ENCODE measurements at regions not wholly inside any gene's neighbourhood (a gene's known extent, or its start where the extent isn't known, plus 50 kb on each side); places are given as distances from the start of the nearest gene placed in this dataset.
"Not testable (repeated sequence)": the region's sequence is repeated elsewhere in the genome, so short reads cannot be mapped to it uniquely, and the experiment has no call there.

DNA sequence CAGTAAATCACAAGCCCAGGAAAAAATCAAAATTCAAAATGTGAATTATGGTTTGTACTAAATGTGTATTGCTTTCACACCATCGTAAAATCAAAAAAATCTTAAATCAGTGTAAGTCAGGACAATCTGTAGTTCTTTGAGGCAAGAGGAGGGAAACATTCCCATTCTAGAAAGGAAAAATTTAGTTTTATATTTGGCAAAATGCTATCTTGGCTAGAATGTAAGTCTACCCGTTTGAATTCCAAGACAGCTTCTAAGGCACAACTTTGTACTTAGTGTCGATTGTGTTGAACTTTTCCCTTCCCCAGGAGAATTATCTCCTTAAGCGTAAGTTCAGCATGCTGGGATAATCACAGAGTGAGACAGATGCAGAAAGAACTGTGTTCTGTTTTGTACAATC is 638.2 kb upstream of the LRRTM1 start:
- Histone ChIP-seq H3K9ac (ENCODE audit: low read depth, low read length) (no peak overlapping the region), H3K36me3 (ENCODE audit: insufficient read depth, low read length) (no peaks in the 10 kb centered on the region), H3K4me1 (ENCODE audit: insufficient read depth, low read length) (no peaks in the 10 kb centered on the region), H3K9me3 (ENCODE audit: control insufficient read depth, insufficient read depth, low read length) (no peaks in the 10 kb centered on the region)

DNA sequence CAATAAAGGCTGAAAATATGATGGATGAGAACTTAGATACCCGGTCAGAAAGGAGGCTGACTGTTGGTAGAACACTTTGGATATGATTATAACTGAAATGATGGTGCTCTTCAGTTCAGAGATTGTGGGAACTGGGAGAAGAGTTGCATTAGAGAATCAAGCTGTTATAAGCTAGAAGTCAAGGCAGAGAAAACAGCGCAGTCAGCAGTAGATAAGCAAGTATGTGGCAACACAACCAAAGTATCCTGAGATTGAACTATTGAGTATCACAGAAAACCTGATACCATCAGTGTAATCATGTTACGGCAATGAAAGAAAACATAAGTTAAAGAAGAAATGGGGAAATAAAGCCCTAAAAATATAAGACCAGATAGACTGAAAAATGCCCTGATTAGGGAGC is 633.9 kb upstream of the LRRTM1 start:
- Histone ChIP-seq H3K4me1 (ENCODE audit: insufficient read depth, low read length) (no peaks in the 10 kb centered on the region), H3K9me3 (ENCODE audit: control insufficient read depth, insufficient read depth, low read length) (no peaks in the 10 kb centered on the region), H3K9ac (ENCODE audit: low read depth, low read length) (no peak overlapping the region), H3K36me3 (ENCODE audit: insufficient read depth, low read length) (no peaks in the 10 kb centered on the region)

DNA sequence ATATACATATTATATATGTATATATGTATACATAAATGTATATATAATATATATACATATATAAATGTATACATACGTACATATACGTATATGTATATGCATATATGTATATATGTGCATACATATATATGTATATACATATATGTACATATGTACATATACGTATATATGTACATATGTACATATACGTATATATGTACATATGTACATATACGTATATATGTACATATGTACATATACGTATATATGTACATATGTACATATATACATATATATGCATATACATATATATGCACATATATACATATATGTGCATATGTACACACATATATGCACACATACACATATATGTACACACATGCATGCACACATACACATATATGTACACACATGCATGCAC is 627.3 kb upstream of the LRRTM1 start:
- H3K9me3 ChIP-seq (ENCODE audit: control insufficient read depth, insufficient read depth, low read length), result peaks cover 10% of the 10 kb centered on the region; the same call in 1 of the 2 replicates
- not testable (repeated sequence) for H3K9ac ChIP-seq (ENCODE audit: low read depth, low read length); H3K36me3 ChIP-seq (ENCODE audit: insufficient read depth, low read length); H3K4me1 ChIP-seq (ENCODE audit: insufficient read depth, low read length)

DNA sequence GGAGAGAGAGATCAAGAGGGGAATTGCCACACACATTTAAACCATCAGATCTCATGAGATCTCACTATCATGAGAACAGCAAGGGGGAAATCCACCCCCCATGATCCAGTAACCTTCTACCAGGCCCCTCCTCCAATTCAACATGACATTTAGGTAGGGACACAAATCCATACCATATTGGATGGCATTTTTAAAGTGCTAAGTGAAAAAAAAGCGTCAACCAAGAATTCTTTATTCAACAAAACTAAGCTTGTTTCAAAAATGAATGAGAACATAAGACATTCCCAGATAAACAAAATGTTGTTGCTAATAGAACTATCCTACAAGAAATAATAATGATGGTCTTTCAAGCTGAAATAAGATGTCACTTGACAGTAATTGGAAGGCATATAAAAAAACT is 626.2 kb upstream of the LRRTM1 start:
- H3K9ac ChIP-seq (ENCODE audit: low read depth, low read length), result no peak overlapping the region
- peaks cover 10% of the 10 kb centered on the region; the same call in 1 of the 2 replicates for H3K9me3 ChIP-seq (ENCODE audit: control insufficient read depth, insufficient read depth, low read length)
- no peaks in the 10 kb centered on the region for H3K36me3 ChIP-seq (ENCODE audit: insufficient read depth, low read length)

DNA sequence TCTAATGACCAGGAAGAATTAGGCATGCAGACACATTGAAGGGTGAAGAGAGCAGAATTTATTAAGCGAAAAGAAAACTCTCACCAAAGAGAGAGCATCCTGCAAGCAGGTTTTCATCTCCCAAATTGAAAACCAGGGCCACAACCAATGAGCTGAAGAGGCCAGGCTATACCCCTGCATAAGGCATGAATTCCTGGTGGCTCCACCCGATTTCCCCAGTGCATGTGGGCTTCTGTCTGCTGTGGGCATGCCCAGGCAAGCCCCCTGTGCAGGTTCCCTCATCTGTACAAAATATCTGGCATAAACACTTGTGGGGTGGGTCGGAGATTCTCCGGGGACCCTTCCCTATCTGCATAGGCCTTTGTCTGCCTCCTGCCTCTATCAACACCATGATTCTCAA is 621.6 kb upstream of the LRRTM1 start:
- peaks cover 10% of the 10 kb centered on the region; the same call in 1 of the 2 replicates for H3K9me3 ChIP-seq (ENCODE audit: control insufficient read depth, insufficient read depth, low read length)
- no peaks in the 10 kb centered on the region for H3K4me1 ChIP-seq (ENCODE audit: insufficient read depth, low read length)
- no peak overlapping the region for H3K9ac ChIP-seq (ENCODE audit: low read depth, low read length)
- no peaks in the 10 kb centered on the region for H3K36me3 ChIP-seq (ENCODE audit: insufficient read depth, low read length)

More for the DNA sequence above, 626.2 kb upstream of the LRRTM1 start:
- no peaks in the 10 kb centered on the region for H3K4me1 ChIP-seq (ENCODE audit: insufficient read depth, low read length)

DNA sequence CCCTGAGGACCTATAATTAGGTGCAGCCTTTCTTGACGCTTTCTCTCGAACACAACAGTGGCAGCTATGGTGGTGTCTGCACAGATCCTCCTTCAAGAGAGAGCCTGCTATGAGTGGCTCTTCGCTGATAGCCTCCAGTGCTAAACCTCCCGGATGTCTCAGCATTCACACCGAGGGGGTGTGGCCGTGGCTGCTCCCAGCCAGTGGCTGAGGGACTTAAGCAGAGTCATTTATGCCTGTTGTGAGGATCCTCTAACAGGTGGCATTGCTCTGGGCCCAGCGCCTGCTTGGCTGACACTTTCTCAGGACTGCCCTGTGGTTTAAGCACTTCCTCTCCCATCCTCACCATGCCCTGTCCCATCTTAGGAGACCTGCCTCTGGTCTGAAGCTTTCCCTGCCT is 592.0 kb upstream of the LRRTM1 start:
- Histone ChIP-seq H3K4me1 (ENCODE audit: insufficient read depth, low read length) (no peaks in the 10 kb centered on the region; the same call in 1 of the 2 replicates), H3K9me3 (ENCODE audit: control insufficient read depth, insufficient read depth, low read length) (no peaks in the 10 kb centered on the region), H3K36me3 (ENCODE audit: insufficient read depth, low read length) (no peaks in the 10 kb centered on the region), H3K9ac (ENCODE audit: low read depth, low read length) (no peak overlapping the region)

DNA sequence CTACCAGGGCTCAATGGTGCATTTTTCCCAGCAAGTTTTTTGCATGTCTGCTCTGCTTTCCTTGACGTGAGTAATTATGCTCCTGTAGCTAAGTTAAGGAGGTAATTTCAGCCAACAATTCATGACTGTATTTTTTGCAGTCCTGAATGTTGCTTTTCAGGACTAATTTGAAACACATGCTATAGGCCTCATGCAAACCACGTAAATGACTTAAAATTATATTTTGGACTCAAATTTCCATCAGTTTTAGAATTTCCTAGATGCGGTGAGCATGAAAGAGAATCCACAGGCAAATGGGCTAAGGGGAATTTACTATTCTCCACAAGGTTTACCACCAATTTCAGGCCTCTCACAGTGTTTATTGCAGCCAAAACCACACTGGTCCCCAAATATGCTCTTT is 589.9 kb upstream of the LRRTM1 start:
- Histone ChIP-seq H3K9ac (ENCODE audit: low read depth, low read length) (no peak overlapping the region), H3K9me3 (ENCODE audit: control insufficient read depth, insufficient read depth, low read length) (no peaks in the 10 kb centered on the region), H3K4me1 (ENCODE audit: insufficient read depth, low read length) (no peaks in the 10 kb centered on the region; the same call in 1 of the 2 replicates), H3K36me3 (ENCODE audit: insufficient read depth, low read length) (no peaks in the 10 kb centered on the region)

DNA sequence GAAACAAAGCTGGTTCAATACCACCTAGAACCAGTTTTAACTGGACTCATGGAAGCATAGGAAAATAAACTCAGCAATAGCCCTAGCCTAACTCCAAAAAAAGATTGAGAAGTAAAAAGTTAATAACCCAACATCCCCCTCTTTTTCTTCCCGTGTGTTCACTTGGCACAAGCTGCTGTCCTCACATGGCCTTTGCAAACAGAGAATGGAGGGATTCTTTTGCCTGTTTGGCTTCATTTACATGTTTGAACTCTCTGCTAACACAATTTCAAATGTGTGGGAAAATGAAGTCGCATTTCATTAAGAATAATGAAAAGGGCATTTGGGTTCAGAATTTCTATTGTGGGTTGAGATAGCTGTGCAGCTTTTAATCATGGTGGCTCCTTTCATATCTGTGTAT is 589.2 kb upstream of the LRRTM1 start:
- Histone ChIP-seq H3K36me3 (ENCODE audit: insufficient read depth, low read length) (no peaks in the 10 kb centered on the region), H3K9me3 (ENCODE audit: control insufficient read depth, insufficient read depth, low read length) (no peaks in the 10 kb centered on the region), H3K4me1 (ENCODE audit: insufficient read depth, low read length) (no peaks in the 10 kb centered on the region; the same call in 1 of the 2 replicates), H3K9ac (ENCODE audit: low read depth, low read length) (no peak overlapping the region)

DNA sequence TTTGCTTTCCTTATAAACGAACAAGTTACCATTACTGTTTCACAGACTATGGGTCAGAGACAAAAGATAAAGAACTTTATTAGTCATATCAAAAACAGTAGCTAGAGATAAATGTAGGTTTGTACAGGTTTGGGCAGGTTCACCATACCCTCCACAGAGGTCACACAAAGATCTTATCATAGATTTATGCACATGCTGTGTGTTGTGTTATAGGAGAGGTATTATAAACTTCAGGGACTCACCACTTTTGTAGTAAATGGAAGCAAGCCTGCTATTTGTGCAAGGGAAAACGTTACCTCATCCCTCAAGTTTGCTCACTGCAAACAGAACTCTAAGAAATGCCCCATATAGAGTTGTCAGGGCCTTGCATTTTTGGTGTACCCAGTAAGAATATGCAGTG is 584.5 kb upstream of the LRRTM1 start:
- no peak overlapping the region for H3K9ac ChIP-seq (ENCODE audit: low read depth, low read length)
- no peaks in the 10 kb centered on the region for H3K9me3 ChIP-seq (ENCODE audit: control insufficient read depth, insufficient read depth, low read length)
- no peaks in the 10 kb centered on the region for H3K36me3 ChIP-seq (ENCODE audit: insufficient read depth, low read length)
- H3K4me1 ChIP-seq (ENCODE audit: insufficient read depth, low read length), result no peaks in the 10 kb centered on the region

DNA sequence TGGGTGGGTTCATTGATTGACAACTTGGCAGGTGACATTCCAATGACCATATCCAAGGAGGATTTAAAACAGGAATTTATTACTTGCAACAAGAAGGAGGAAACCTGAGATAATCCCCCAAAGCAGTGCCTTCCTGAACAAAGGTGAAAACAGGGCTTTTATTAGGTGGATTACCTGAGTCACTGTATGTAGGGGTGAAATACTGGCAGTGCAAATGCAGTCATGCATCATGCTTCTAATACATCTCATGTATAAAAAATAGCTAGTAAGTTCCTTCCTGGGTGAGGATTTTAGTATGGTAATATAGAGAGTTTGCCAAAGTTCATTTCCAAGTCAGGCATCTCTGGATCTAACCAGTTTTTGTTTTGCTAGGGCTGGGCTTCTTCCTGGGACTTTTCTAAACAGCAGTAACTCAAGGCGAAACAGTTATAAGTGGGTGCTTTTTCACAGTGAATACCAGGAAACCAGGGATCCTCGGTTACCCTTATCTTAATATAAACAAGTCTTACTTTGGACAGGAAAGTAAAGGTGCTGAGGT is 583.4 kb upstream of the LRRTM1 start:
- H3K4me1 ChIP-seq (ENCODE audit: insufficient read depth, low read length), result no peaks in the 10 kb centered on the region
- H3K36me3 ChIP-seq (ENCODE audit: insufficient read depth, low read length), result no peaks in the 10 kb centered on the region
- no peak overlapping the region for H3K9ac ChIP-seq (ENCODE audit: low read depth, low read length)
- H3K9me3 ChIP-seq (ENCODE audit: control insufficient read depth, insufficient read depth, low read length), result no peaks in the 10 kb centered on the region

DNA sequence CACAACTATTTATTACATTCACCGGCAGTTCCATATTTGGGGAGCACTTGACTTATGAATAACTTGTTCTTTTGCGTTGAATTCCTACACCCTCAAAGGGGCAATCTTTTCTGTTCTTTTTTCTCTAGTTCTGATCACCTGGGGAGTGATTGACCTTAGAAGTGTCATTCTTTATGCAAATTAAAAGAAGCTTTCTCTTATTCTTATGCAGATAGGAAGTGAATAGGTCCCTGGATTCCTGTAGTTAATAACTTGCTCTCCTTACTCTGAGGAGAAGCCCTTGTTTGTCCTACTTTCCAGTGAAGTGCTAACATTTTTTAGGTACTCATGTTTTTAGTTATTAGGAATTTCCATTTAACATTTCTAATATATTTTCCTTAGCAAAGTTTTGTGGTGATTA is 569.8 kb upstream of the LRRTM1 start:
- peaks cover 10% of the 10 kb centered on the region for H3K4me1 ChIP-seq (ENCODE audit: insufficient read depth, low read length)
- H3K9me3 ChIP-seq (ENCODE audit: control insufficient read depth, insufficient read depth, low read length), result no peaks in the 10 kb centered on the region
- no peak overlapping the region for H3K9ac ChIP-seq (ENCODE audit: low read depth, low read length)
- H3K36me3 ChIP-seq (ENCODE audit: insufficient read depth, low read length), result no peaks in the 10 kb centered on the region

DNA sequence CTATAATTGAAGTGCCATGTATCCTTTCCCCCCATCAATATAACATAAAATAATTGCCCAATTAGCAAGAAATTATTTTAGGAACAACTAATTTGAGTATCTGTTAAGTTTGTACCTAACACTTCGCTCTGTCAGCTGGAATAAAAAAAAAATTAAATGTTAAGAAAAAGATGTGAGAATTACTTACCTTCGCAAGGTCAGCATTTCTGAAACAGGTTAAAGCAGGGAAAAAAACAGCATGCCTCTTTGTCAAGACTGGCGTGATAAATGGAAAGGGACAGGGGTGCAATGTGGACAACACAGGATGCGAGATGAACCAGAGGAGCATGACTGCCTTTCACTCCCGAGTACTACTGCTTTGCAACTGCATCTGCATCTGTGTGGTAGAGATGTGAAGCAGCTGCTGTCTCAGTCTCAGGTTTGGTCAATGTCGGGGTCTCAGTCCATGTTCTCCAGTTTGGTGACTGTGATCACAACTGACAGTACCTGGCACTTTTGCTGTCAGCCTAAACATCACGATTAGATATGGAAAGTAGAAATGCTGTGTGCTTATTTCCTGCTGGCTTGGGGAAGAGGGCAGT is 565.4 kb upstream of the LRRTM1 start:
- H3K4me1 ChIP-seq (ENCODE audit: insufficient read depth, low read length), result peaks cover 7% of the 10 kb centered on the region
- no peak overlapping the region for H3K9ac ChIP-seq (ENCODE audit: low read depth, low read length)
- no peaks in the 10 kb centered on the region for H3K36me3 ChIP-seq (ENCODE audit: insufficient read depth, low read length)
- H3K9me3 ChIP-seq (ENCODE audit: control insufficient read depth, insufficient read depth, low read length), result no peaks in the 10 kb centered on the region

DNA sequence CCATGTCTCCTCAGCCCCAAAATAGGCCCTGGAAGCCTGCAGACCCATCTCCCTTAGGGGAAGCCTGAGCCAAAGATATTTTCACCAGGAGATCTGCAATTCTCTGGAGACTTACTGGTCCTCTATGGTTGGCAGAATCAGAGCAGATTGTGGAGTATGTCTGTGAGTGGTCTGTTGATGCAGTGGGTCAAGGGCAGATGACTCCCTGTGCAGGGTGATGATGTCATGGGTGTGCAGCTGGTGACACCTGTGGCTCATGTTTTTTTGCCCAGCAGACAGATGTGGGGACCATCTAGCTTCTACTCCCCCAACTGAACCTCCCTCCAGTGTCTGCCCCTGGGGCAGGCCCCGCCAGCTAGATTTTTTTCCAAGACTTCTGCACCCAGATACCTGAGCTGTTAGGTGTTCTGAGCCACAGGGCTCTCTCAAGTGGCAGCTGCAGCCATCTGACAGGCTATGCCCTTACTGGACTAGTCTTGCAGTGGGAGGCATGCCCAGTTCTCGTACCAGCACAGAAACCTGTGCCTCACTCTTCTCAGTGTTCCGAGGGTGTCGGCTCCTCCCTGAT is 558.7 kb upstream of the LRRTM1 start:
- Histone ChIP-seq H3K9ac (ENCODE audit: low read depth, low read length) (no peak overlapping the region), H3K36me3 (ENCODE audit: insufficient read depth, low read length) (no peaks in the 10 kb centered on the region), H3K4me1 (ENCODE audit: insufficient read depth, low read length) (peaks cover 12% of the 10 kb centered on the region), H3K9me3 (ENCODE audit: control insufficient read depth, insufficient read depth, low read length) (no peaks in the 10 kb centered on the region)

DNA sequence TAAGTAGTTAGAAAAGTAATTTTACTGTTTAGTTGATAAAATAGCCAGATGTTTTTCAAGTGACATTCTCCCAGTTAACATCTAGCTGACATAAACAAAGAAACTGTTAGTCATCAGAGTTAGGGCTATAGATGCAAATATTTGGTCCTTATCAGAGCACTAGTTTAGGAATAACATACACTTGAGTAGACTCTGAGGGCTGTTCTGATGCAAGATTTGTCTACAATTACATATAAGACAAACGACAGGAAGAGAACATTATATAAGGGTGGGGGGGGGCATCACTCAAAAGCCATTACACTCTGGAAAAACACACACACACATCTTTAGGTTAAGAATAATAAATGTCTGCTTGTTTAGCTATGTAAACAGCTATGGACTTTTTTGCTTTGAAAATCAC is 554.4 kb upstream of the LRRTM1 start:
- Histone ChIP-seq H3K36me3 (ENCODE audit: insufficient read depth, low read length) (no peaks in the 10 kb centered on the region), H3K9me3 (ENCODE audit: control insufficient read depth, insufficient read depth, low read length) (no peaks in the 10 kb centered on the region), H3K4me1 (ENCODE audit: insufficient read depth, low read length) (peaks cover 13% of the 10 kb centered on the region), H3K9ac (ENCODE audit: low read depth, low read length) (no peak overlapping the region)

DNA sequence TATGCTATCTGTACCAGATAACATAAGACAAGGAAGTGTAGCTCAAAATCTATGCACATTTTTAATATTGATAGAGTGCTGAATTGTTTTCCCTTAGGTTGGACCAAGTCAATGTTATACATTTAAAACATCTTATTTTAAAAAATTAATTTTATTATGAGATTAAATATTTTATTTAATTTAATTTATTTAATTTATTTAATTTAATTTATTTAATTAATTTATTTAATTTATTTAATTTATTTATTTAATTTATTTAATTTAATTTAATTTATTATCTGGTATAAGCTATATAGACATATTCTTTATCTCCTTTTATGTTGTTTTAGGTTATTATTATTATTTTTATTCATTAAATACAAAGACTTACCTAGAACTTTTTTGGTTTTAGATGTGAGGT is 551.7 kb upstream of the LRRTM1 start:
- H3K36me3 ChIP-seq (ENCODE audit: insufficient read depth, low read length), result no peaks in the 10 kb centered on the region
- no peak overlapping the region for H3K9ac ChIP-seq (ENCODE audit: low read depth, low read length)
- no peaks in the 10 kb centered on the region for H3K9me3 ChIP-seq (ENCODE audit: control insufficient read depth, insufficient read depth, low read length)
- peaks cover 13% of the 10 kb centered on the region for H3K4me1 ChIP-seq (ENCODE audit: insufficient read depth, low read length)
